ENCODE measurements at regions not wholly inside any gene's neighbourhood (a gene's known extent, or its start where the extent isn't known, plus 50 kb on each side); places are given as distances from the start of the nearest gene placed in this dataset.

DNA sequence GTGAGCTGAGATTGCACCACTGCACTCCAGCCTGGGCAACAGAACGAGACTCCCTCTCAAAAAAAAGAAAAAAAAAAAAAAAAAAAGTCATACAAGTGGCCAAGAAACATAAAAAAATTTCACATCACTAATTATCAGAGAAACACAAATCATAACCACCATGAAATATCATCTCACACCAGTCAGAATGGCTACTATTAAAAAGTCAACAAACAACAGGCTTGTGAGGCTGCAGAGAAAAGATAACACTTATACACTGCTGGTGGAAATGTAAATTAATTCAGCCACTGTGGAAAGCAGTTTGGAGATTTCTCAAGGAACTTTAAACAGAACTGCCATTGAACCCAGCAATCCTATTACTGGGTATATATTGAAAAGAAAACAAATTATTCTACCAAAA, 291.1 kb upstream of the MCTP2 start:
- Histone ChIP-seq H4K8ac (ENCODE audit: low read depth in 2 of 2, low read length in 2 of 2) (no peak overlapping the region), H3K4me3 (ENCODE audit: insufficient read depth, low read depth, low read length) (no peak overlapping the region), H3K27me3 (ENCODE audit: control insufficient read depth, insufficient read depth, low read length) (no peaks in the 10 kb centered on the region), H3K4me2 (ENCODE audit: low read depth, low read length) (no peak overlapping the region), H3K56ac (ENCODE audit: extremely low read depth, insufficient read depth, low read length) (no peak overlapping the region), H2BK20ac (ENCODE audit: low read depth, low read length) (no peak overlapping the region), H3K36me3 (ENCODE audit: control insufficient read depth, insufficient read depth, low read length) (no peaks in the 10 kb centered on the region), H3K9me3 (ENCODE audit: control insufficient read depth, insufficient read depth, low read length) (peaks cover 13% of the 10 kb centered on the region), H2AK5ac (ENCODE audit: low read depth, low read length) (no peak overlapping the region), H2BK5ac (ENCODE audit: low read depth, low read length, poor library complexity, severe bottlenecking) (no peak overlapping the region), H3K18ac (ENCODE audit: low read depth, low read length) (no peak overlapping the region), H4K91ac (ENCODE audit: insufficient read depth, low read depth, low read length) (no peak overlapping the region), H4K20me1 (ENCODE audit: insufficient read depth, low read length) (no peaks in the 10 kb centered on the region), H2AK9ac (replicated peaks; ENCODE audit: low read depth, low read length, poor library complexity) (no peak overlapping the region), H3K4ac (ENCODE audit: low read depth, low read length) (no peak overlapping the region), H3K9me1 (ENCODE audit: insufficient read depth, low read length) (no peaks in the 10 kb centered on the region), H3K4me1 (ENCODE audit: control insufficient read depth, insufficient read depth, low read length) (no peaks in the 10 kb centered on the region), H3K14ac (replicated peaks; ENCODE audit: low read depth, low read length) (no peak overlapping the region), H2AFZ (replicated peaks; ENCODE audit: low read length, poor library complexity) (no peak overlapping the region), H2BK120ac (ENCODE audit: low read depth, low read length) (no peak overlapping the region), H3K79me1 (ENCODE audit: low read depth in 1 of 2, low read length in 2 of 2) (no peaks in the 10 kb centered on the region), H4K5ac (ENCODE audit: low read depth, low read length) (no peak overlapping the region), H3K27ac (ENCODE audit: insufficient read depth, low read length) (no peak overlapping the region), H2BK15ac (ENCODE audit: low read depth, low read length) (no peak overlapping the region), H3K9ac (ENCODE audit: low read depth, low read length) (no peak overlapping the region), H3K23ac (ENCODE audit: low read depth, low read length) (no peak overlapping the region)
- in situ Hi-C loops (cut with MboI; ENCODE audit: low sequenced_read_pairs) (no loop called here), dilution Hi-C loops (cut with HindIII; ENCODE audit: low sequenced_read_pairs, unreplicated experiment) (no loop called here), intact Hi-C loops (cut with micrococcal nuclease) (no loop called here)
- CTCF ChIA-PET, result no interaction called here
- ATAC-seq (ENCODE audit: low read depth), result no peak
- no TSS peak for BruUV-seq (replicated peaks)
- TF ChIP-seq RCOR1 (IDR thresholded peaks at IDR 0.05; ENCODE audit: insufficient replicate concordance, low read length), result no peak
- TF ChIP-seq, protein P1, sequence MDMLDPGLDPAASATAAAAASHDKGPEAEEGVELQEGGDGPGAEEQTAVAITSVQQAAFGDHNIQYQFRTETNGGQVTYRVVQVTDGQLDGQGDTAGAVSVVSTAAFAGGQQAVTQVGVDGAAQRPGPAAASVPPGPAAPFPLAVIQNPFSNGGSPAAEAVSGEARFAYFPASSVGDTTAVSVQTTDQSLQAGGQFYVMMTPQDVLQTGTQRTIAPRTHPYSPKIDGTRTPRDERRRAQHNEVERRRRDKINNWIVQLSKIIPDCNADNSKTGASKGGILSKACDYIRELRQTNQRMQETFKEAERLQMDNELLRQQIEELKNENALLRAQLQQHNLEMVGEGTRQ (IDR thresholded peaks at IDR 0.05; ENCODE audit: low read depth, low read length), result no peak
- no peak for TF ChIP-seq POLR2A (IDR thresholded peaks at IDR 0.05; ENCODE audit: low read depth, low read length)
- TF ChIP-seq RAD21 (IDR thresholded peaks at IDR 0.05; ENCODE audit: low read length), result no peak
- TF ChIP-seq MAFK (IDR thresholded peaks at IDR 0.05; ENCODE audit: low read depth, low read length), result no peak
- TF ChIP-seq MAZ (IDR thresholded peaks at IDR 0.05; ENCODE audit: borderline replicate concordance, low read depth, low read length), result no peak
- TF ChIP-seq SMC3 (IDR thresholded peaks at IDR 0.05; ENCODE audit: low read depth, low read length), result no peak
- TF ChIP-seq MXI1 (IDR thresholded peaks at IDR 0.05; ENCODE audit: borderline replicate concordance, low read depth, low read length), result no peak
- TF ChIP-seq, protein P2, sequence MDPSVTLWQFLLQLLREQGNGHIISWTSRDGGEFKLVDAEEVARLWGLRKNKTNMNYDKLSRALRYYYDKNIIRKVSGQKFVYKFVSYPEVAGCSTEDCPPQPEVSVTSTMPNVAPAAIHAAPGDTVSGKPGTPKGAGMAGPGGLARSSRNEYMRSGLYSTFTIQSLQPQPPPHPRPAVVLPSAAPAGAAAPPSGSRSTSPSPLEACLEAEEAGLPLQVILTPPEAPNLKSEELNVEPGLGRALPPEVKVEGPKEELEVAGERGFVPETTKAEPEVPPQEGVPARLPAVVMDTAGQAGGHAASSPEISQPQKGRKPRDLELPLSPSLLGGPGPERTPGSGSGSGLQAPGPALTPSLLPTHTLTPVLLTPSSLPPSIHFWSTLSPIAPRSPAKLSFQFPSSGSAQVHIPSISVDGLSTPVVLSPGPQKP (IDR thresholded peaks at IDR 0.05; ENCODE audit: borderline replicate concordance, low read depth, low read length), result no peak
- no peak for TF ChIP-seq RFX5 (IDR thresholded peaks at IDR 0.05; ENCODE audit: low read depth, low read length)
- DNase-seq, result no peak
- POLR2A ChIA-PET (ENCODE audit: unreplicated experiment), result no interaction called here
- no CpG with 5 or more reads among the region's 1 CpG for WGBS, 2 experiments (ENCODE audit: extremely low coverage in 2 of 2, insufficient read length in 1 of 2)
